ENCODE measurements at regions not wholly inside any gene's neighbourhood (a gene's known extent, or its start where the extent isn't known, plus 50 kb on each side); places are given as distances from the start of the nearest gene placed in this dataset.

DNA sequence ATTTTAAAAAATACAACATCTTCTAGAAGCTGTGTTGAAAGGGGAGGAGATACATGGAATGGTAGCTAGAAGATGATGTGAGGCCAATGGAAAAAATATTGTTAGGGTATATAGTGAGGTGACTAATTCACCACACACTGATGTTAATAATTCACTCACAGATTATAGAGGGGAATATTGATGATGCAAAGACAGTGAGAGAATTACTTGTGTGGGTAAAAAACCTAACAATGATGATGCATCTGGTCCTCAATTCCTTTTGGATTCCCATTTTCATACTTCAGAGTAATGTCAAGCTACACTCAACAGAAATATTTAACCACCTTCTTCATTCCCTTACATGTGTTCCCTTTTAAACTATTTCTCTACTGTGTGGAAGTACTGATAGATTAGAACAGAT lies 169.5 kb upstream of the DPYD start:
- ChIA-PET POLR2A (no interaction called here), CTCF (no interaction called here)

DNA sequence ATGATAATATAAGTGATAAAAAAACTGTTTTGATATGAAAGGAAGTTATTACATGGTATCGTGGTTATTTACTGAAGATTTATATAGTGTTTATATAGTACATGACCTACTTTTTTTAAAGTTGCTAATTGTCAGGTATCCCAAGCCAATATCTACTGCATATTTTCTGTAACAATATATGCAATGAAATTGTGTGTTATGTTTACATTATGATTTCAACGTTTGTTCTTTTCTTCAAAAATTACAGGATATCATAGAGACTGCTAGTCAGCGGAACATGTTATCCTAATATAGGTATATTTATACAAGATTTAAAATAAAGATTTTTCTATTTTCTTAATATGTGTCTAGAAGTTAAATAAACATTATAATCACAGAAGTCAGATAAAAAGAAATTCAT lies 167.5 kb upstream of the DPYD start:
- POLR2A ChIA-PET, result no interaction called here
- CTCF ChIA-PET, result no interaction called here

DNA sequence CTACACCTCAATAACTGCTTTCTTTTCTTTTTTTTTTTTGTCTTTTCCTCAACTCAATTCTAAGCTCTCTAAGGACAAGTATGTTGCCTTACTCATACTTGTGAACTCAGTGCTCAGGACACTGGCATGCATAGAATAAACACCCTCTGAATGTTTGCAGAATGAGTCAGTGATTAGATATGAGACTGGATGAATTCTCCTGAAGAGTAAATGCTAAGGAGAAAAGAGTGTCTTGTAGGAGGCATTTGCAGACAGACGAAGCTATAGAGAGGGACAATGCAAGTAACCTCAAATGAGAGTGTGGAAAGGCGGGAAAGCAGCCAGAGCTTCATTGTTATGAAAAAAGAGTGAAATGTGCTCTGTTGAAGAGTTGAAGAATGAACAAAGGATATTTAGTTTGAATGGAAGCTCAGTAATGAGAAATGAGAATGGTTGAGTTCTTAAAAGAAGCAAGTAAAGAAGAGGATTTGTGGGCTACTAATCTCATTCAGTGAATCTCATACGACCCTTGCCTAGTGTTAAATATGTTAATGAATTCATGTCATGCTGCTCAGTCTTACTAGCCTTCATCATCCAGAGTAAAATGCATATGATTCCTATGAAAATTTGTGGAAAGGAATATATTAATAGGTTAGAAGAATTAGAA lies 166.1 kb upstream of the DPYD start:
- ChIA-PET CTCF (no interaction called here), POLR2A (no interaction called here)

DNA sequence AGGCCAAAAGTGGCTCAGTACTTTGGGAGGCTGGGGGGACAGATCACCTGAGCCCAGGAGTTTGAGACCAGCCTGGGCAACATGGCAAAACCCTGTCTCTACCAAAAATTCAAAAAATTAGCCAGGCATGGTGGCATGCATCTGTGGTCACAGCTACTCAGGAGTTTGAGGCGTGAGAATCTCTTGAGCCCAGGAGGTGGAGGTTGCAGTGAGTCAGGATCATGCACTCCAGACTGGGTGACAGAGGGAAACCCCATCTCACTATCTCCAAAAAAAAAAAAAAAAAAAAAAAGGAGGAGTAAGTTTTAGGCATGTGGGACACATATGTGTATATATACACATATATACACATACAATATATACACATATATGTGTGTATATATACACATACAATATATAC lies 165.3 kb upstream of the DPYD start:
- POLR2A ChIA-PET, result no interaction called here
- CTCF ChIA-PET, result no interaction called here

DNA sequence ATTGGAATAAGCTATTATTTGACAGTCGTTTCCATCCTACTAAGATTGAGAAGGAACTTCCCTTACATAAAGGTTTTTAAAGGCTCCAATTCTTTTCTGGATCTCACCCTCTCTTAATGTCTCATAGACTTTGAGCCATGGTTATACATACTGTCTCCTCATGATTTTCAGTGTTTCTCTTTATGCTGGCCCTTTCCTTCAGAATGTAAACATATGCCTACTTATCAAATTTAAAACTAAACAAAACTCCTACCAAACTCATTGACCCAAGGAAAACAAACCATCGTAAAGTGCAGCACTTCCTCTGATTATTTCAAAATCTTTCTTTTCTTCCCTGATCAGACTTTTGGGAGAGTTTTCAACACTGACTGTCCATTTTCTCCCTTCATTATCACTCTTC lies 163.4 kb upstream of the DPYD start:
- ChIA-PET POLR2A (no interaction called here), CTCF (no interaction called here)

DNA sequence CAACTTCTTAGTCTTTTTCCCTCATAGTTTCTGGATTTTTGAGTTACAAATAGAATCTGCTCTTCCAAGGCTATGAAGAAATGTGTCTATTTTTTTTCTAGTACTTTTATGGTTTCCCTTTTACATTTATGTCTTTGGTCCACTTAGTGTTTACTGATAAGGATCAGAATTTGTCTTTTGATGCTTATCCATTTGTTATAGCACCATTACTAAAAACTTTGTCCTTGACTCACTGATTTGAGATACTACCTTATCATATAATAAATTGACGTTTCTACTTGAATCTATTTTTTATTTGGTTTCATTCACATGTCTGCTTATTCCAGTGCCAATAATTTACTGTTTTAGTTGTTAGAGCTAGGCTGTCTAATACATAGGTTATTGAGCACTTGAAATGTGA lies 161.1 kb upstream of the DPYD start:
- CTCF ChIA-PET, result no interaction called here
- POLR2A ChIA-PET, result no interaction called here

DNA sequence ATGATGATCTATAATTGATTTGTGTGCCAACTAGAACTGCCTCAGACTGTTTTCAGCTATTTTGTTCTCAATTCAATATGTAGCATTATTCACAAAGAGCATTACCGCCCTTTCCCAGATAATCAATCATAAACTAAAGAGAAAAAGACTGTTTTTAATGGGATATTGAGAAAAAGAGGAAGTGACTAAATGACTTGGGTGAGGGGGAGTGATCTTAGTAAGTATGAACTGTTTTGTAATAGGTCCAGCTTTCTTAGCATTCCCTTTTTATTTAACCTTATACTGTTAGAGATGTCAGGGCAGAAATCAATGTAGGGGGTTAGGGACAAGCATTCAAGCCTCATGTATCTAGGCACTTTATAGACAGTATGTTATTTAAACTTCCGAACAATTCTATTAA lies 157.8 kb upstream of the DPYD start:
- POLR2A ChIA-PET, result no interaction called here
- CTCF ChIA-PET, result no interaction called here

DNA sequence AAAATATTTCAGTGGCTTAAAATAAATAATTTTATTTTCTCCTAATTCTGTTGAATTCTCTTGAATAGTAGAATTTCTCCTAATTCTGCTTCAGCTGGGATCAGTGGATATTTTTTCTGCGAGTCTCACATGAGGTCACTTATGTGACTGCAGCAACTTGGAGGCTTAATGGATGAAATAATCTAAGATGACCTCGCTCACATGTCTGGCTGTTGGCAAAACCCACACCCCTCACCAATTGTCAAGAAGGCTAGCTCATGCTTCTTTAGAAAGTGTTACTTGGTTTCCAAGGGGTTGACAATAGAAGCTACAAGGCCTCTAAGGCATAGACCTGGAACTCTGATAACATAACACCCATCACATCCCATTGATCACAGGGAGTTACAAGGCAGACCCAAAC lies 156.9 kb upstream of the DPYD start:
- POLR2A ChIA-PET, result no interaction called here
- CTCF ChIA-PET, result no interaction called here

DNA sequence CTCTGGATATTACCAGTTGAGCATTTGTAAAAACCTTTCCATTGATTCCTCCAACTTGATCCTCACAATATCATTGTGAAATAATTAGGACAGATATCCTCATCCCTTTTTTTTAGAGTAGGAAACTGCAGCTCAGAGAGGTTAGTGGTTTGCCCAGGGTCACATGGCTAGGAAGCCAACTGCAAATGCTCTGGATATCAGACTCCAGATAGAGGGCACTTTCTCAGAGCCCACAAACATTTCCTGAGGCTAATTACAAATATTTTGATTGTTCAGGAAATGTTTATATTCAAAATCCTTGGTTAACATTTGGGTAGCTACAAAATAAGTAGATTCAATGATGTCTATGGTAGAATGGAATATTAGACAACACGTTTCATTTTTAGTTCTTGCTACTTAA lies 154.8 kb upstream of the DPYD start:
- ChIA-PET CTCF (no interaction called here), POLR2A (no interaction called here)

DNA sequence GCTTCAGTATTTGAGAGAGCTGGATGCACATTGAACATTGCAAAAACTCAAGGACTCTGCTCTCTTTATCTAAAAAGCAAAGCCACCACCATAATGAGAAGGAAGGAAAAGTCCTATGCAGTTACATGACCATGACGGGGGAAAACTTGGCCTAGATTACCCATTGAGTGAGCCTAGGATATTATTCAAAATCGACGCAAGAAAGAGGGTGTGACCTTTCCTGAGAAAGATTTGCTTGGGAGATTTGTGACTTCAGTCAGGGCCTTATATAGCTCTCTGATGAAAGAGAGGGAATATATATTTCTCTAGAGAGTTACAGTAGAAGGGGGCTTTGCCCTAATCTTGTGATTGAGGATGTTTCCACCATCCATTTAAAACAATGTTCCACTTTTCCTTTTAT lies 153.0 kb upstream of the DPYD start:
- CTCF ChIA-PET, result interaction anchor here (1.6 kb wide), 1 partner anchor 20 kb away, joined by 3 read pairs; no protein-coding TSS in a partner anchor
- POLR2A ChIA-PET, result no interaction called here

DNA sequence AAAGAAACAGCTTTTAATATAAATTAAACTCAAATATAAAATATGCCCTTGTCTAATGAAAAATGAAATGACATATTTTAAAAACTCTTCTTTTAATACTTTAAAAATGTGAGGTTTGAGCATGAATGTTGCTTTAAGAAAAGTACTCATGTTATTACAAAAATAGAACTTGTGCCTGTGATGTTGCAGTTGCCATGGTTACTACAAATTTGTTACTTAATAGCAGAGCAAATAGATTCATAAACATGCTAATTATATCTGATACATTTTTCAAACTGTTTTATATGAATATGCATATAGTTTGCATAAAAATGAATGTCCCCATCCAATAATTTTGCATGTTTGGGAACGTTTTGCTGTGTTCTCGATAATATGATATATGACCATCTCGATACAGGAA lies 152.3 kb upstream of the DPYD start:
- ChIA-PET POLR2A (no interaction called here), CTCF (interaction anchor here (1.6 kb wide), 1 partner anchor 19 kb away, joined by 3 read pairs; no protein-coding TSS in a partner anchor)

DNA sequence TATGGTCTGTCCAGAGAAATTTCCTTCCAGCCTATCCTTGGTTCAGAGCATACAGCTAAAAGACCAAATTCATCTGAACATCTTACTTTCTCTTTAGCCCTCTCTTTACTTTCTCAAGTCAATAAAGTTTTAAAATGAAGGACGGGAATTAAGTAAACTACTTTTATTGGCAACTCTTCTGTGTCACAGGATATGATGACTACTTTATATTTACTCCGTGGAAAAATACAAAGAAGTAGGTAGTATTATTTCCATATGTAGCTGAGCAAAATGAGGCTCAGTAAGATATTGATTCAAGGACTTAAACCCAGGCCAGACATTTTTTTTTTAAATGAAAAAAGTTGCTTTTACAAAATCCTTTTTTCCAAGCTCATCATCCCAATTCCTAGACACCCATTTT lies 151.2 kb upstream of the DPYD start:
- ChIA-PET POLR2A (no interaction called here), CTCF (no interaction called here)

DNA sequence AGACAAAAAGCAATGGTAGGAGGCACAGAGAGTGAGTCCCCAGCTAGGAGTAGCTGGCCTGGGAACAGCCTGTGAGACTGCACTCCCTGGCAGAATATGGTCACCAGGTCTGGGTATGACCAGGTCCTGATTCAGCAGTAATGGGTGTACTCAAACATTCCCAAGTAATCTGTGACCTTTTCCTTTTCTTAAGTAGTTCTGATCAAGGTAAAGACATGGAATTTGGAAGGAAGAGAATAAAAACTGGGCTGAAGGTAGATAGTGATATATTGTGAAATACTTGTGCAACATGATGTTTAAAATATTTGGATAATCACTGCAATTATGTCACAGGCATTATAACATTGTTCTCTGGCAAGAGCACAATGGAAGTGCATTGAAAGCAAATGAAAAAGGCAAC lies 147.2 kb upstream of the DPYD start:
- ChIA-PET CTCF (no interaction called here), POLR2A (no interaction called here)

DNA sequence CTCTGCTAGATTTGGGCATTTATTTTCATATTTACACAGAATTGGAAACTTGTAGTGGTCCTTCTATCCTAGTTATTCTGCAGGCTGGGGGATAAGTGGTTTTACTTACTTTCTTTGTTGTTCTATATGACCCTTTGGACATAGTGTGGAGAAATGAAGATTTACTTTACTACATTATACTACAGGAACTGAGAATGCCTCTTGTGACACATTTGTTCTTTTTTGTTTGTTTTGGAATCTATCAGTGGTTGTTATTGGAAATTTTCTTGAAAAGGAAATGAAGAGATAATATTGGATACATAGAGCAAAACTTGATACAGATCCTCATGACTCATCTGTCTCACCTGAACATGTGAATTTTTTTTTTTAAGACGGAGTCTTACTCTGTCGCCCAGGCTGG lies 146.1 kb upstream of the DPYD start:
- CTCF ChIA-PET, result no interaction called here

DNA sequence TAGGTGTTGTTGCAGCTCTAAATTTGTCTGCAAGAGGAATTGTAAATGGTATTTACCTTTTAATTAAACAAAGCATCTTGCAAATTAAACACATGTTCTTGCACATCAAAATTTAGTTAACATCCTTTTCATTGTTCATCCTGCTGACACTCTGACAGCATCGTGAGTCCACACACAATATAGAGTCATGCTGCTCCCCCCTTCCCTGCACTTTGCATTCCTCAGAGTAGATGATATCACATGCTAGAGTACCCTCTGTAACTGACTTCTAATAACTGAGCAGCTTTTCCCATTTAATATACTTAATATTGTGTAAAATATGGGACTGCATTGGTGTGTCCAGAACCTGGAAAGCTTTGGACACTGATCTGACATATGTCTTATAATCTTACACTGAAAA lies 138.8 kb upstream of the DPYD start:
- POLR2A ChIA-PET, result no interaction called here
- CTCF ChIA-PET, result interaction anchor here (1.3 kb wide), 1 partner anchor 9 kb away, joined by 3 read pairs; no protein-coding TSS in a partner anchor

More for the DNA sequence above, 146.1 kb upstream of the DPYD start:
- POLR2A ChIA-PET, result no interaction called here

DNA sequence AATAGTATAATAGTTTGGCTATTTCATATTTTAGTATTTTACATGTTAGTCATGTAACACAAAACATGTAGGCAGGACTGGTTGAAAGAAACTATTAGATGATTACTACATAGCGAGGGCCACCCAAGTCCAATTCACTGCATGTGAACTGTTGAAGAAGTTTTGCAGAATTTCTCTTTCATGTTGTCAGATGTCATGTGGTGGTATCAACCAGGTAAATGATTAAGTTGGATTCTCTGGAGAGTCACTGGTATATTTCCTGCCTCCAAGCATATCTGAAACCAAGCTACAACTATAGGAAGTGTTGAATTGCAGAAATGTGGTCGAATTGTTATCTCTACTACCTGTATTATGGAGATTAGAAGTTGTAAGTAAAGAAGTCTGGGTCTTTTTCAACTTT lies 137.8 kb upstream of the DPYD start:
- ChIA-PET POLR2A (no interaction called here), CTCF (no interaction called here)

DNA sequence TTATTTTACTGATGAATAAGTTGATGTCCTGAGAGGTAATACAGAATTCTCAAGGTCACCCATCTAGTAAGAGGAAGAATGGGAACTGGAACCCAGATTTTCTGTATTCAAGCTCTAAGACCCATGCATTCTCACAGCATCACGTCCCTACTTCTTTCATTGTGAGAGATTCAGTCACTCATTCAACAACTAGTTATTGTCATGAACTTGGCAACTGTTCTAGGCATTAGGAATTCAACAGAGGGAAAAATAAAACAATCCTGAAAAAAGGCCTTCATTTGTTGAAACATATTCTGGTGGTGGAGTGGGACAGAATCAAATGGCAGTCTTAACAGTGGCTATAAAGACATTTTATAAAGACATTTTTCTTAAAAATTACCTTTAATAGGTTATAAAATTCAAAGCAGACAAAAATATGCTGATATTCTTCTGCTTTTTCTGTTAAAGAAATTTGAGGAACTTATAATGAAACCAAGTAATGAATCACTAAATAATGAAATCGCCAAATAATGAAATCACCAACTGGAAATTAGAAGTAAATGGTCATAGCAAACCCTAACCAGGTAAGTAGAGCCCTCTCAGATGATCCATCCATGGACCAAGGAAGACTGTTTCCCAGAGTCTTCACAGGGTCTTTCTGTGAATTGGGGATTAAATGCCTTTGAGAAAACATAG lies 136.5 kb upstream of the DPYD start:
- ChIA-PET CTCF (no interaction called here), POLR2A (no interaction called here)

DNA sequence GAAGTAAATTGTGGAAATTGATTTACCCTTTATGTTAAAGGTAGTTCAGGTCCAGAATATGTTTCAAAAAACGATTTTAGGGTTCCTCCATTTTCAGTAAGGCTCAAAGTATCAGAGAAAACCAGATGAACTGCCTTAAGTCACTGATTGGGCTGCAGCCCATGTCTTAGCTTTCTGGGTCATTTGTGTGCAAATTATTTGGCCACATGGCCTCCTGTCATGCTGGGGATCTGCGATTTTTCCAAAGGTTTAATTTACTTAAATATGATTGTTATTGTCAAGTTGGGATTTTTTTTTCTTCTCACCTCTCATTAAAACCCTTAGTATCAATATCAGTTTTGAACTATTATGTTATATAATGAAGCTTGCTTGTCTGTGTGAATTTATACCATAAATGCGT lies 135.9 kb upstream of the DPYD start:
- CTCF ChIA-PET, result no interaction called here
- POLR2A ChIA-PET, result no interaction called here

DNA sequence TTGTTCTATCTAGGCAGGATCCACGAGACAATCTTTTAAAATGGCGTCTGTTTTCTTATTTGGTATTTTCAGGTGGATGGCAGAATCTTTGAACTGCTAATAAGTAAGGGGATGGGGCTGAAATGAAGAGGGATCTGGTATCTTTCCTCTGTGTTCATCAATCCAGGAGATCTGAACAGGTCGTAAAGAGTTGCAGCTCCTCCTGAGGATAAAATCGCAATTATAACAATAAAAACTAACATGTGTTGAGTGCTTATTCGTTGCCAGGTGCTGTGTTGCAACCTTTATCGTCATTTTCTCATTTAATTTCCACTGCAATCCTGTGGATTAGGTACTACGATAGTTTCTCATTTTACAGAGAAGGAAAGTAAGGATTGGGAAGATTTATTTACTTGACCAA lies 134.6 kb upstream of the DPYD start:
- CTCF ChIA-PET, result no interaction called here
- POLR2A ChIA-PET, result no interaction called here

DNA sequence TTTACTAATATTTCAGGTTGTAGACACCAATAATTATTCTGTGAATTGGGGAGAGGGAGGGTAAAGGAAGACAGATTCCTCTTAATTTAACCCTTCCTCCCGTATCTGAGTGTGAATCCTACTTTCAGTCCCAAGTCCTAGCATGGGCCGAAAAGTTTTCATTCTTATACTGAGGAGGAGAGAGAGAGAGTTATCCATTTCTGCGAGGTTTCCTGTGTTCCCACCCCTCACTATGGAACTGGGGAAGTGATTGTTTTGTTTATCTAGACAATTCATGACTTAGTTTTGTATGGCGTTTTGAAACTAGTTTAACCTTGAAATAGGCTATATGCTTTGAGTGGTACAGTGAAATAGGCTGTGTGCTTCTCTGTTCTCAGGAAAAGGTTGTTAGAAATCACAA lies 134.0 kb upstream of the DPYD start:
- POLR2A ChIA-PET, result no interaction called here
- CTCF ChIA-PET, result no interaction called here

DNA sequence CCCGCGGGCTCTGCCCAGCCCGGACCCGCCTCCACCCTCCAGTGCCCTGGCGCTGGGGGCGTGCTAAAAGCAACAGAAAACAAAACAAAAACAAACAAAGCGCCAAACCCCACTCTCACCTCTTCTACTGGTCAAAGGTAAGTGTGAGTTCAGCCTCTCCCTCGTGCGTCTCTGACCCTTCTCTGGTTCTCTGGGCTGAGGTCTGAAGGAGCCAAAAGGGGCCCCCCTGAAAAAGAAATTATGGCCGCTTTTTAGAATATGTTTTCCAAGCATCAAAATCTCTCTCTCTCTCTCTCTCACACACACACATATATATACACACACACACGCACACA lies 133.5 kb upstream of the DPYD start:
- ChIA-PET POLR2A (no interaction called here), CTCF (interaction anchor here (1.2 kb wide), 1 partner anchor 1076 kb away, joined by 4 read pairs; no protein-coding TSS in a partner anchor)

All from activated CD8-positive, alpha-beta memory T cell treated with anti-CD3 and anti-CD28 coated beads for 36 hours (primary cell).